Esophagus squamous epithelium (tissue), 5 donors: ENCODE measurements at regions not wholly inside any gene's neighbourhood (a gene's known extent, or its start where the extent isn't known, plus 50 kb on each side); places are given as distances from the start of the nearest gene placed in this dataset.

ENCODE experiments used
- DNase-seq: peaks from one replicate; lab custom pipeline; 2025; lab: John Stamatoyannopoulos, UW
- H3K27ac ChIP-seq, 4 donors: fragments of 200-600 bp; sonication (generic); one replicate each; pipeline ENCODE4 v1.5.1; 2016 to 2019; ENCODE audit warnings: mild to moderate bottlenecking in 1 of 4
- H3K27me3 ChIP-seq, 4 donors: fragments of 200-600 bp; sonication (generic); 1 replicate in 3 of 4; 2 replicates in 1 of 4; pipeline versions ENCODE4 v1.5.1 to v1.6.0; 2017 to 2021; ENCODE audit warnings: antibody characterized with exemption in 1 of 4
- H3K36me3 ChIP-seq, 3 donors: fragments of 200-600 bp; sonication (generic); one replicate each; pipeline ENCODE4 v1.5.1; 2016 to 2019
- H3K4me1 ChIP-seq, 3 donors: fragments of 200-600 bp; sonication (generic); one replicate each; pipeline ENCODE4 v1.5.1; 2017 to 2019
- H3K4me3 ChIP-seq, 4 donors: fragments of 200-600 bp; sonication (generic); 1 replicate in 3 of 4; 2 replicates in 1 of 4; pipeline ENCODE4 v1.5.1; 2016 to 2019; ENCODE audit warnings: mild to moderate bottlenecking in 2 of 4, moderate library complexity in 1 of 4
- H3K9me3 ChIP-seq, 3 donors: fragments of 200-600 bp; sonication (generic); one replicate each; pipeline ENCODE4 v1.5.1; 2016 to 2019
- CTCF ChIP-seq, 6 experiments: fragments of 450-650 bp in 4 of 6; fragments of 200-600 bp in 2 of 6; sonication (generic) in 2 of 6; IDR thresholded peaks; one replicate each; pipeline ENCODE4 v1.5.1; 2016 to 2019; ENCODE audit warnings: antibody characterized with exemption in 6 of 6, mild to moderate bottlenecking in 4 of 6, moderate library complexity in 4 of 6
- POLR2A ChIP-seq, 4 donors: fragments of 450-650 bp; IDR thresholded peaks; one replicate each; pipeline ENCODE4 v1.6.1; 2017; ENCODE audit warnings: antibody characterized with exemption in 4 of 4, mild to moderate bottlenecking in 4 of 4, moderate library complexity in 3 of 4
- WGBS, 2 donors: methylation state at CpG; one replicate each; pipeline ENCODE4 v1.1.5; 2018; 5-methylcytosine and 5-hydroxymethylcytosine counted together
- intact Hi-C: fragments of 100-400 bp; cut with DNase I; formaldehyde crosslinking; loops from one replicate; pipeline ENCODE4 v1.15.0; 2022
- donor health status: DM: yes; HTN: yes; CAD: no.

GRCh38 chr15:72836676-72837330 lies 53.2 kb upstream of the ADPGK start:
- no peaks in the 10 kb centered on the region for H3K4me1 ChIP-seq
- no peak for DNase-seq
- TF ChIP-seq CTCF (IDR thresholded peaks at IDR 0.05) (no peak), POLR2A (IDR thresholded peaks at IDR 0.05) (no peak)
- intact Hi-C loops, result no loop called here
- no peak overlapping the region for H3K27ac ChIP-seq
- 43 to 63% methylated on average over 3 to 6 of the region's 6 CpGs for WGBS, 2 donors
- H3K9me3 ChIP-seq, result no peaks in the 10 kb centered on the region
- H3K27me3 ChIP-seq, result peaks cover 0 to 2% (median 0%) of the 10 kb centered on the region in 4 donors
- H3K4me3 ChIP-seq, result no peak overlapping the region
- H3K36me3 ChIP-seq, result no peaks in the 10 kb centered on the region

GRCh38 chr15:72835294-72835890 lies 51.8 kb upstream of the ADPGK start:
- intact Hi-C loops, result no loop called here
- no peak overlapping the region for H3K27ac ChIP-seq
- no peaks in the 10 kb centered on the region for H3K9me3 ChIP-seq
- H3K4me1 ChIP-seq, result no peaks in the 10 kb centered on the region
- H3K4me3 ChIP-seq, result no peak overlapping the region
- H3K27me3 ChIP-seq, result peaks cover 0 to 2% (median 0%) of the 10 kb centered on the region in 4 donors
- DNase-seq, result no peak
- TF ChIP-seq CTCF (IDR thresholded peaks at IDR 0.05), result peak in 3 of 6 experiments; percentile 6 to 23 (median 9)
- TF ChIP-seq POLR2A (IDR thresholded peaks at IDR 0.05), result no peak
- no peaks in the 10 kb centered on the region for H3K36me3 ChIP-seq

GRCh38 chr15:72833561-72833960 lies 50.0 kb upstream of the ADPGK start:
- DNase-seq, result no peak
- Histone ChIP-seq H3K27me3 (peaks cover 0 to 11% (median 0%) of the 10 kb centered on the region in 4 donors), H3K4me3 (no peak overlapping the region), H3K36me3 (no peaks in the 10 kb centered on the region), H3K4me1 (no peaks in the 10 kb centered on the region), H3K9me3 (no peaks in the 10 kb centered on the region), H3K27ac (no peak overlapping the region)
- 51 to 57% methylated on average over 2 of the region's 2 CpGs for WGBS, 2 donors
- TF ChIP-seq CTCF (IDR thresholded peaks at IDR 0.05), result no peak
- no peak for TF ChIP-seq POLR2A (IDR thresholded peaks at IDR 0.05)
- intact Hi-C loops, result no loop called here
